Activated CD4-positive, alpha-beta T cell treated with anti-CD3 and anti-CD28 coated beads, Interleukin-2, amount 10 ng/mL, durations not matched to agents 24 days and 14 days (primary cell): ENCODE measurements at regions not wholly inside any gene's neighbourhood (a gene's known extent, or its start where the extent isn't known, plus 50 kb on each side); places are given as distances from the start of the nearest gene placed in this dataset.
"Not testable (repeated sequence)": the region's sequence is repeated elsewhere in the genome, so short reads cannot be mapped to it uniquely, and the experiment has no call there.

ENCODE experiments used
- DNase-seq: peaks from one replicate; pipeline ENCODE4 v3.0.0; 2022
- H3K27ac Mint-ChIP-seq: one replicate; pipeline ENCODE4 v1.8.0; 2022; ENCODE audit warnings: mild to moderate bottlenecking, mixed read lengths
- H3K27me3 Mint-ChIP-seq: one replicate; pipeline ENCODE4 v1.8.0; 2022; ENCODE audit warnings: mixed read lengths
- H3K36me3 Mint-ChIP-seq: one replicate; pipeline ENCODE4 v1.8.0; 2022; ENCODE audit warnings: low read depth, mild to moderate bottlenecking, mixed read lengths
- H3K4me1 Mint-ChIP-seq: one replicate; pipeline ENCODE4 v1.8.0; 2021; ENCODE audit warnings: mixed read lengths
- H3K4me3 Mint-ChIP-seq: one replicate; pipeline ENCODE4 v1.8.0; 2022; ENCODE audit warnings: mild to moderate bottlenecking, moderate library complexity, mixed read lengths
- H3K9me3 Mint-ChIP-seq: one replicate; pipeline ENCODE4 v1.8.0; 2021; ENCODE audit warnings: mixed read lengths
- intact Hi-C: fragments of 100-400 bp; cut with micrococcal nuclease; formaldehyde crosslinking; loops from one replicate; pipeline ENCODE4 v1.15.1; 2023

DNA sequence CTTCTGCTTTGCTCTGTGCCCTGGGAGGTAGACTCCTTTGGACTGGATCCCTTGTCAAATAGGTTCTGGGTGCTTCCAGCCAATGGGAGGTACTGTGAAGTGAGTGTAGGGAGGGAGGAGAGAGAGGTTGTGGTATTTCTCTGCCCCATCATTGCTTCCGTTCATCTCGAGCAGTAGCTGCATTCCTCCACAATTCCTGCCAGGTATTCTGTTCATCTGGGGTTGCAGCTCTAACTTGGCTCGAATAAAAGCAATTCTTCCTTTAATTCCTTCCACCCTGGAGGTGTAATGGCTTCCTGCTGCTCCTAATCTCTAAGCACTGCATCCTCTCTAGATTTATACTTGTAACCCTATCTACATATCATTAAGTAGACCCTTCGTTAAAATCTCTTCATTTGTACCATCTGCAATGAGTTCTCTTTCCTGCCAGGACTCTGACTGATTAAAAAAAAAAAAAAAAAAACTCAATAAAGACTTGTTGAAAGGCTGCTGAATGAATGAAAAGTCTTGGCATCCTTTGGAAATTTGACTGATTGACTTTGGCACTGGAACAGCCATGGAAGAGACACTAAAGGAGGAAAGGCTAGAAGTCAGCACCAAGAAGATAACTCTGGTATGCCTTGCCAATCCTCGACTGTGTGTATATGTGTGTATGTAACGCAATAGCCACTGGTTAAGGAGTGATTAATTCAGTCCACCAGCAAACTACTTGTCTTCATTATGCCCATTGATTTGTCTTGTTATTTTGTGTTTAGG lies 616.9 kb upstream of the SOX9 start:
- no peak for DNase-seq
- Mint-ChIP-seq H3K27ac (no peak overlapping the region), H3K4me1 (no peaks in the 10 kb centered on the region), H3K9me3 (peaks cover 11% of the 10 kb centered on the region), H3K4me3 (no peak overlapping the region), H3K36me3 (no peaks in the 10 kb centered on the region), H3K27me3 (no peaks in the 10 kb centered on the region)
- intact Hi-C loops: no loop called here

DNA sequence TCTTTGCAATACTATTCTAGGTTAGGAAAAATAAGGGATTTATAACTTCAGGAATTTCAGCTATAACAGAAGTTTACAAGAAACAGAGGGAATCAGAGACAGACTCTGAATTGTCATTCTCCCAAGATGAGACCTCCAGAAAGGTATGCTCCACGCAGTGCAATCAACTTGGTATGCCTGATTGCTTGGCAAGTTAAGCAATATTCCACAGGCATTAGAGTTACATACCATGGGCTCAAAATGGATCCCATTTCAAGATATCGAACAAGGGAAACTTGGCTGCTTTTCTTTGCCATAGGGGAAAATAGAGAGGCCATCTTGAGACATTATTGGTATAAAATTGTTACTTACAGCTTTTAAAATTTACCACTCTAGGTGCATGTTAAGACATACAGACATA lies 615.6 kb upstream of the SOX9 start:
- H3K4me1 Mint-ChIP-seq: no peaks in the 10 kb centered on the region
- intact Hi-C loops: no loop called here
- DNase-seq: no peak
- peaks cover 7% of the 10 kb centered on the region for H3K9me3 Mint-ChIP-seq
- no peaks in the 10 kb centered on the region for H3K27me3 Mint-ChIP-seq
- no peak overlapping the region for H3K4me3 Mint-ChIP-seq
- H3K36me3 Mint-ChIP-seq: no peaks in the 10 kb centered on the region
- H3K27ac Mint-ChIP-seq: no peak overlapping the region

DNA sequence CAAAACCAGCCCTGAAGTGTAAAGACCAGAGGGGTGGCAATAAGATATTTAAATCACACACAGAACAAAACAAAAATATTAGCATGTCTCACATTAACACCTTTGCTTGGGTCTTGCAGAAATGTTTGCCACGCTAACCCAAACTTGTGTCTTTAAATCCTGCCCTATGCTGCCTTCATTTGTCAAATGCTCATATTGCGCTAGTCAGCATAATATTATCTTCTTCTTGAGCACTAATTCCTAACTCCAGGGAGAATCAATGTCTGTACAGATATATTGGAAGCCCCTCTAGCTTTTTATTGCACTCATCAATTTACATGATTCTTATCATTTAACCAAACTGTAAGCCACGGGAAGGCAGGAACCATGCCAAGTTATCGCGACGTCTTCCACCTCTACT lies 614.8 kb upstream of the SOX9 start:
- H3K27ac Mint-ChIP-seq: no peak overlapping the region
- H3K4me3 Mint-ChIP-seq: no peak overlapping the region
- no peaks in the 10 kb centered on the region for H3K4me1 Mint-ChIP-seq
- no peaks in the 10 kb centered on the region for H3K36me3 Mint-ChIP-seq
- no peak for DNase-seq
- intact Hi-C loops: no loop called here
- H3K9me3 Mint-ChIP-seq: peaks cover 7% of the 10 kb centered on the region
- H3K27me3 Mint-ChIP-seq: no peaks in the 10 kb centered on the region

GRCh38 chr17:71511266-71511995 lies 609.4 kb upstream of the SOX9 start:
- Mint-ChIP-seq H3K27ac (no peak overlapping the region), H3K4me1 (no peaks in the 10 kb centered on the region), H3K36me3 (no peaks in the 10 kb centered on the region), H3K27me3 (no peaks in the 10 kb centered on the region), H3K9me3 (peaks cover 4% of the 10 kb centered on the region), H3K4me3 (no peak overlapping the region)
- no peak for DNase-seq
- intact Hi-C loops: no loop called here

- H3K4me1 Mint-ChIP-seq, H3K27ac Mint-ChIP-seq, H3K9me3 Mint-ChIP-seq, intact Hi-C loops, DNase-seq, H3K27me3 Mint-ChIP-seq, H3K36me3 Mint-ChIP-seq, H3K4me3 Mint-ChIP-seq: not testable (repeated sequence)
These were observed 607.1 kb upstream of the SOX9 start for GRCh38 chr17:71513725-71514124.

- intact Hi-C loops: no loop called here
- no peak for DNase-seq
- no peak overlapping the region for H3K4me3 Mint-ChIP-seq
- H3K27ac Mint-ChIP-seq: no peak overlapping the region
- no peaks in the 10 kb centered on the region for H3K36me3 Mint-ChIP-seq
- no peaks in the 10 kb centered on the region for H3K9me3 Mint-ChIP-seq
- H3K27me3 Mint-ChIP-seq: no peaks in the 10 kb centered on the region
- no peaks in the 10 kb centered on the region for H3K4me1 Mint-ChIP-seq
These were observed 604.7 kb upstream of the SOX9 start for GRCh38 chr17:71516149-71516548.

- DNase-seq: no peak
- no peaks in the 10 kb centered on the region for H3K27me3 Mint-ChIP-seq
- peaks cover 3% of the 10 kb centered on the region for H3K9me3 Mint-ChIP-seq
- intact Hi-C loops: no loop called here
- H3K36me3 Mint-ChIP-seq: no peaks in the 10 kb centered on the region
- H3K4me1 Mint-ChIP-seq: no peaks in the 10 kb centered on the region
- no peak overlapping the region for H3K4me3 Mint-ChIP-seq
- no peak overlapping the region for H3K27ac Mint-ChIP-seq
These were observed 601.5 kb upstream of the SOX9 start for GRCh38 chr17:71519285-71519684.

DNA sequence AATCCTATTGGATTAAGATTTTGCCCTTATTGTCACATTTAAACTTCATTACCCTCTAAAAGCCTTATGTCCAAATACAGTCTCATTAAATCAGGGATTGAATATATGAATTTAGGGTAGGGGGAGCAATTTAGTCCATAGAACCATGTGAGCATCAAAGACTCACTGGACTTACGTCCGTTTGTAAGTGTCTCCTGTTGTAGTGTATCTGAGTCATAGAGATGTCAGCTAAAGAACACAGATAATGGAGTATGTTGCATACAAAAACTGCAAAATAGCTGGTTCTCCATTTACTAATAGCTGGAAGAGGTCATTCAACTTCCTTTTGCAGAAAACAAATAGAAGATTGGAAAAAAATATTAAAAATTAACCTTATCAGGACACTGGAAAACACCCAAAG lies 599.1 kb upstream of the SOX9 start:
- Mint-ChIP-seq H3K27ac (no peak overlapping the region), H3K4me1 (no peaks in the 10 kb centered on the region), H3K27me3 (no peaks in the 10 kb centered on the region), H3K36me3 (no peaks in the 10 kb centered on the region), H3K9me3 (peaks cover 3% of the 10 kb centered on the region), H3K4me3 (no peak overlapping the region)
- intact Hi-C loops: no loop called here
- no peak for DNase-seq

DNA sequence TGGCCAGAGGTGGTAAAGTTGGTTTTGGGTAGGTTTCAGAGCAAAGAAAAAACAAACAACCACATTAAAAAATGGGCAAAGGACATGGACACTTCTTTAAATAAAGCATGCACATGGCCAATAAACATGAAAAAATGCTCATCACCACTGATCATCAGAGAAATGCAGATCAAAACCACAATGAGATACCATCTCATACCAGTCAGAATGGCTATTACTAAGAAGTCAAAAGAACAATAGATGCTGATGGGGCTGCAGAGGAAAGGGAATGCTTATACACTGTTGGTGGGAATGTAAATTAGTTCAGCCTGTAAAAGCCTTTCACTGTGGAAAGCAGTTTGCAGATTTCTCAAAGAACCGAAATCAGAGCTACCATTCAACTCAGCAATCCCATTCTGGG lies 598.4 kb upstream of the SOX9 start:
- Mint-ChIP-seq H3K27me3 (no peaks in the 10 kb centered on the region), H3K36me3 (no peaks in the 10 kb centered on the region), H3K4me3 (no peak overlapping the region), H3K4me1 (no peaks in the 10 kb centered on the region), H3K9me3 (peaks cover 3% of the 10 kb centered on the region), H3K27ac (no peak overlapping the region)
- intact Hi-C loops: no loop called here
- no peak for DNase-seq

GRCh38 chr17:71527311-71527710 lies 593.5 kb upstream of the SOX9 start:
- no peak for DNase-seq
- no peaks in the 10 kb centered on the region for H3K9me3 Mint-ChIP-seq
- intact Hi-C loops: no loop called here
- H3K4me3 Mint-ChIP-seq: no peak overlapping the region
- no peaks in the 10 kb centered on the region for H3K36me3 Mint-ChIP-seq
- H3K27ac Mint-ChIP-seq: no peak overlapping the region
- no peaks in the 10 kb centered on the region for H3K27me3 Mint-ChIP-seq
- H3K4me1 Mint-ChIP-seq: no peaks in the 10 kb centered on the region

GRCh38 chr17:71528210-71528609 lies 592.6 kb upstream of the SOX9 start:
- Mint-ChIP-seq H3K4me1 (no peaks in the 10 kb centered on the region), H3K4me3 (no peak overlapping the region), H3K27ac (no peak overlapping the region), H3K27me3 (no peaks in the 10 kb centered on the region), H3K36me3 (no peaks in the 10 kb centered on the region), H3K9me3 (no peaks in the 10 kb centered on the region)
- no peak for DNase-seq
- intact Hi-C loops: no loop called here

DNA sequence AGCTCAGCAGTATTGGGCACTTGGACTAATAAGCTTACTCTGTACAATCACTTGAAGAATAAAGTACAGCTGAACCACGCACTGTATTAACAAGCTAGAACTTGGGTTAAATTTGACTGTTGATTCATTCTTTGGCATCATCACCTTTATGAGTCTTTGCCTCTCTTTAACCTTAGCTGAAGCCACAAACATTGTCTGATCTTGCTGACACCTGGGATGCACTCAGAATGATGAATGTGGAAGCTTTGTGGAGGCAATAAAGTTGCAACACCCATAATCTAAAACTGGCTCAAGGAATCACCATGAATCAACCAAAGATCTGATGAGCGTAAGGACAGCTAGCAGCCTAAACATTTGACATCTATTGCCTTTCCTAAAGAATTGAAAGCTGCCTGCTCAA lies 590.6 kb upstream of the SOX9 start:
- Mint-ChIP-seq H3K27me3 (no peaks in the 10 kb centered on the region), H3K9me3 (no peaks in the 10 kb centered on the region), H3K27ac (no peak overlapping the region), H3K4me1 (no peaks in the 10 kb centered on the region), H3K4me3 (no peak overlapping the region), H3K36me3 (no peaks in the 10 kb centered on the region)
- intact Hi-C loops: no loop called here
- no peak for DNase-seq

GRCh38 chr17:71535321-71535720 lies 585.5 kb upstream of the SOX9 start:
- H3K9me3 Mint-ChIP-seq: no peaks in the 10 kb centered on the region
- no peaks in the 10 kb centered on the region for H3K36me3 Mint-ChIP-seq
- H3K27me3 Mint-ChIP-seq: no peaks in the 10 kb centered on the region
- DNase-seq: no peak
- intact Hi-C loops: no loop called here
- H3K27ac Mint-ChIP-seq: no peak overlapping the region
- H3K4me1 Mint-ChIP-seq: no peaks in the 10 kb centered on the region
- H3K4me3 Mint-ChIP-seq: no peak overlapping the region

DNA sequence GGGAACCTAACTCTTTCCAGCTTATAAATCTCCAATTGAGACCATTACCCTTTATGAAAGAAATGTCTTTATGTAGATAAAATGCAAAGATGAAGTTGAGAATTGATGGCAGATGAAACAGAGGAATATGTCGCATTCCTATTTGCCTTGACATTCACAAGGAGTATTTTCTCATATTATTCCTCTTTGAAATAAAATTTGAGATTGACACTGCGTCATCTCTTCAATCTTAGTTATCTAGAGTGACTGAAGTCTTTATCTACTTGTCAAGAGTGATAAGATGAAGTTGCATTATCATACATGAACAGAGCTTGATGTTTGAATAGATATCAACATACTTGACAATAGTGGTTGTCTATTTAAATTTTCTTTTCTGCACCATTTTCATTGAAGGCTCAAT lies 574.4 kb upstream of the SOX9 start:
- Mint-ChIP-seq H3K27me3 (no peaks in the 10 kb centered on the region), H3K36me3 (no peaks in the 10 kb centered on the region), H3K9me3 (no peaks in the 10 kb centered on the region), H3K4me3 (no peak overlapping the region), H3K27ac (no peak overlapping the region), H3K4me1 (no peaks in the 10 kb centered on the region)
- DNase-seq: no peak
- intact Hi-C loops: no loop called here

- no peaks in the 10 kb centered on the region for H3K36me3 Mint-ChIP-seq
- intact Hi-C loops: no loop called here
- H3K4me3 Mint-ChIP-seq: no peak overlapping the region
- no peak overlapping the region for H3K27ac Mint-ChIP-seq
- no peaks in the 10 kb centered on the region for H3K27me3 Mint-ChIP-seq
- DNase-seq: no peak
- no peaks in the 10 kb centered on the region for H3K4me1 Mint-ChIP-seq
- no peaks in the 10 kb centered on the region for H3K9me3 Mint-ChIP-seq
These were observed 572.9 kb upstream of the SOX9 start for GRCh38 chr17:71547904-71548303.
